ENCODE measurements at regions not wholly inside any gene's neighbourhood (a gene's known extent, or its start where the extent isn't known, plus 50 kb on each side); places are given as distances from the start of the nearest gene placed in this dataset.

- intact Hi-C loops (cut with micrococcal nuclease; ENCODE audit: unreplicated experiment), result loop anchor here (10.0 kb wide), 1 partner anchor 195 kb away; no protein-coding TSS in a partner anchor
- H3K4me1 Mint-ChIP-seq (ENCODE audit: low read depth, unreplicated experiment), result peaks cover 8% of the 10 kb centered on the region
- H3K9me3 Mint-ChIP-seq (ENCODE audit: low read depth, unreplicated experiment), result peaks cover 2% of the 10 kb centered on the region
- no peak overlapping the region for H3K27ac Mint-ChIP-seq (ENCODE audit: unreplicated experiment)
- no peaks in the 10 kb centered on the region for H3K27me3 Mint-ChIP-seq (ENCODE audit: unreplicated experiment)
- no peaks in the 10 kb centered on the region for H3K36me3 Mint-ChIP-seq (ENCODE audit: insufficient read depth, unreplicated experiment)
- DNase-seq, result no peak
- TF ChIP-seq, protein P1, sequence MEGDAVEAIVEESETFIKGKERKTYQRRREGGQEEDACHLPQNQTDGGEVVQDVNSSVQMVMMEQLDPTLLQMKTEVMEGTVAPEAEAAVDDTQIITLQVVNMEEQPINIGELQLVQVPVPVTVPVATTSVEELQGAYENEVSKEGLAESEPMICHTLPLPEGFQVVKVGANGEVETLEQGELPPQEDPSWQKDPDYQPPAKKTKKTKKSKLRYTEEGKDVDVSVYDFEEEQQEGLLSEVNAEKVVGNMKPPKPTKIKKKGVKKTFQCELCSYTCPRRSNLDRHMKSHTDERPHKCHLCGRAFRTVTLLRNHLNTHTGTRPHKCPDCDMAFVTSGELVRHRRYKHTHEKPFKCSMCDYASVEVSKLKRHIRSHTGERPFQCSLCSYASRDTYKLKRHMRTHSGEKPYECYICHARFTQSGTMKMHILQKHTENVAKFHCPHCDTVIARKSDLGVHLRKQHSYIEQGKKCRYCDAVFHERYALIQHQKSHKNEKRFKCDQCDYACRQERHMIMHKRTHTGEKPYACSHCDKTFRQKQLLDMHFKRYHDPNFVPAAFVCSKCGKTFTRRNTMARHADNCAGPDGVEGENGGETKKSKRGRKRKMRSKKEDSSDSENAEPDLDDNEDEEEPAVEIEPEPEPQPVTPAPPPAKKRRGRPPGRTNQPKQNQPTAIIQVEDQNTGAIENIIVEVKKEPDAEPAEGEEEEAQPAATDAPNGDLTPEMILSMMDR (IDR thresholded peaks at IDR 0.05; ENCODE audit: unreplicated experiment), result no peak
- CTCF ChIA-PET, result no interaction called here
- H3K4me3 Mint-ChIP-seq (ENCODE audit: low read depth, unreplicated experiment), result no peak overlapping the region
- no TSS peak for BruUV-seq (replicated peaks)
Measured at GRCh38 chr3:28859897-28860296, 421.0 kb upstream of the RBMS3 start.

- DNase-seq, result no peak
- no peak overlapping the region for H3K4me3 Mint-ChIP-seq (ENCODE audit: low read depth, unreplicated experiment)
- no peaks in the 10 kb centered on the region for H3K27me3 Mint-ChIP-seq (ENCODE audit: unreplicated experiment)
- CTCF ChIA-PET, result no interaction called here
- intact Hi-C loops (cut with micrococcal nuclease; ENCODE audit: unreplicated experiment), result no loop called here
- no peaks in the 10 kb centered on the region for H3K36me3 Mint-ChIP-seq (ENCODE audit: insufficient read depth, unreplicated experiment)
- BruUV-seq (replicated peaks), result no TSS peak
- peaks cover 8% of the 10 kb centered on the region for H3K4me1 Mint-ChIP-seq (ENCODE audit: low read depth, unreplicated experiment)
- H3K27ac Mint-ChIP-seq (ENCODE audit: unreplicated experiment), result no peak overlapping the region
- TF ChIP-seq, protein P1 (IDR thresholded peaks at IDR 0.05; ENCODE audit: unreplicated experiment), result no peak
- H3K9me3 Mint-ChIP-seq (ENCODE audit: low read depth, unreplicated experiment), result peaks cover 2% of the 10 kb centered on the region
Measured at GRCh38 chr3:28860307-28860706, 420.6 kb upstream of the RBMS3 start.

DNA sequence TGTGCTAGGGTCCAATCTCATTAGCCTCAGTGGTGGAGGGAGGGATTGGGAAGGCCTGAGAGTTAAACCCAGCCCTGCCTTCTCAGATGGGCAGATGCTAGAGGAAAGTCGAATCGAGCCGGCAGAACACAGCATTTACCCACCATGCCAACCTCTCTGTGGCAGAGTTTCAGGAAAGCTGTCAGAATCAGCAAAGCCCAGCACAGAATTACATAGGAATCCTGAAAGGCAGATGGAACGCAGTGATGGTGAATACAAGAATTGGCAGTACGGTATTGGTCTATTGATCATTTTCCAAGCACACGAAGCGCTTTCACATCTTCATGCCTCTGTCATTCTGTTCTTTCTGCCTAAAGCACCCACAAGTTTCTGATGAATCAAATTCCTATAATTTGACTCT is 417.7 kb upstream of the RBMS3 start:
- no peak overlapping the region for H3K4me3 Mint-ChIP-seq (ENCODE audit: low read depth, unreplicated experiment)
- TF ChIP-seq, protein P1 (IDR thresholded peaks at IDR 0.05; ENCODE audit: unreplicated experiment), result no peak
- intact Hi-C loops (cut with micrococcal nuclease; ENCODE audit: unreplicated experiment), result no loop called here
- CTCF ChIA-PET, result no interaction called here
- BruUV-seq (replicated peaks), result no TSS peak
- H3K27ac Mint-ChIP-seq (ENCODE audit: unreplicated experiment), result no peak overlapping the region
- no peaks in the 10 kb centered on the region for H3K27me3 Mint-ChIP-seq (ENCODE audit: unreplicated experiment)
- H3K4me1 Mint-ChIP-seq (ENCODE audit: low read depth, unreplicated experiment), result peaks cover 8% of the 10 kb centered on the region
- DNase-seq, result no peak
- no peaks in the 10 kb centered on the region for H3K36me3 Mint-ChIP-seq (ENCODE audit: insufficient read depth, unreplicated experiment)
- H3K9me3 Mint-ChIP-seq (ENCODE audit: low read depth, unreplicated experiment), result peaks cover 2% of the 10 kb centered on the region

- no peaks in the 10 kb centered on the region for H3K27me3 Mint-ChIP-seq (ENCODE audit: unreplicated experiment)
Measured at GRCh38 chr3:28867836-28868235, 413.0 kb upstream of the RBMS3 start.

More at GRCh38 chr3:28867836-28868235, 413.0 kb upstream of the RBMS3 start:
- Mint-ChIP-seq H3K4me1 (ENCODE audit: low read depth, unreplicated experiment) (no peaks in the 10 kb centered on the region), H3K36me3 (ENCODE audit: insufficient read depth, unreplicated experiment) (no peaks in the 10 kb centered on the region), H3K4me3 (ENCODE audit: low read depth, unreplicated experiment) (no peak overlapping the region), H3K27ac (ENCODE audit: unreplicated experiment) (no peak overlapping the region), H3K9me3 (ENCODE audit: low read depth, unreplicated experiment) (no peaks in the 10 kb centered on the region)
- no TSS peak for BruUV-seq (replicated peaks)
- DNase-seq, result no peak
- CTCF ChIA-PET, result interaction anchor here (1.0 kb wide), 1 partner anchor 11 kb away, joined by 3 read pairs; no protein-coding TSS in a partner anchor
- intact Hi-C loops (cut with micrococcal nuclease; ENCODE audit: unreplicated experiment), result no loop called here
- TF ChIP-seq, protein P1 (IDR thresholded peaks at IDR 0.05; ENCODE audit: unreplicated experiment), result no peak

Measured in Calu3 (cell line).